ENCODE measurements at regions not wholly inside any gene's neighbourhood (a gene's known extent, or its start where the extent isn't known, plus 50 kb on each side); places are given as distances from the start of the nearest gene placed in this dataset.
A peak's percentile ranks its signal among the peaks of the same experiment; 100 is the strongest.

GRCh38 chr3:72113964-72114363, 329.0 kb upstream of the PROK2 start:
- 86 to 100% methylated on average over 1 of the region's 3 CpGs for whole genome bisulfite sequencing, 2 experiments (ENCODE audit: insufficient coverage in 2 of 2)
- H3K36me3 ChIP-seq (ENCODE audit: control insufficient read depth, insufficient read depth, low read length): no peaks in the 10 kb centered on the region

GRCh38 chr3:72113564-72113963, 328.6 kb upstream of the PROK2 start:
- H3K4me3 ChIP-seq (ENCODE audit: extremely low read depth, insufficient read depth, low read length, poor library complexity, severe bottlenecking): no peak overlapping the region
- no peaks in the 10 kb centered on the region for H3K9me3 ChIP-seq (ENCODE audit: control insufficient read depth, low read length)
- H3K27ac ChIP-seq (ENCODE audit: low read depth, low read length, severe bottlenecking): no peak overlapping the region
- H3K36me3 ChIP-seq (ENCODE audit: control insufficient read depth, insufficient read depth, low read length): no peaks in the 10 kb centered on the region
- WGBS, 2 experiments (ENCODE audit: insufficient coverage in 2 of 2): no CpG with 5 or more reads among the region's 1 CpG
- H3K4me1 ChIP-seq (ENCODE audit: control insufficient read depth, insufficient read depth, low read length, poor library complexity, severe bottlenecking): no peaks in the 10 kb centered on the region

More at GRCh38 chr3:72113964-72114363, 329.0 kb upstream of the PROK2 start:
- H3K9me3 ChIP-seq (ENCODE audit: control insufficient read depth, low read length): no peaks in the 10 kb centered on the region
- no peak overlapping the region for H3K27ac ChIP-seq (ENCODE audit: low read depth, low read length, severe bottlenecking)
- H3K4me3 ChIP-seq (ENCODE audit: extremely low read depth, insufficient read depth, low read length, poor library complexity, severe bottlenecking): no peak overlapping the region
- no peaks in the 10 kb centered on the region for H3K4me1 ChIP-seq (ENCODE audit: control insufficient read depth, insufficient read depth, low read length, poor library complexity, severe bottlenecking)

GRCh38 chr3:72112435-72112834, 327.5 kb upstream of the PROK2 start:
- no peaks in the 10 kb centered on the region for H3K36me3 ChIP-seq (ENCODE audit: control insufficient read depth, insufficient read depth, low read length)
- no peak overlapping the region for H3K4me3 ChIP-seq (ENCODE audit: extremely low read depth, insufficient read depth, low read length, poor library complexity, severe bottlenecking)
- 89 to 94% methylated on average over 2 of the region's 3 CpGs for WGBS, 2 experiments (ENCODE audit: insufficient coverage in 2 of 2)
- no peak overlapping the region for H3K27ac ChIP-seq (ENCODE audit: low read depth, low read length, severe bottlenecking)
- no peaks in the 10 kb centered on the region for H3K4me1 ChIP-seq (ENCODE audit: control insufficient read depth, insufficient read depth, low read length, poor library complexity, severe bottlenecking)
- H3K9me3 ChIP-seq (ENCODE audit: control insufficient read depth, low read length): no peaks in the 10 kb centered on the region

GRCh38 chr3:72111265-72112205, 326.6 kb upstream of the PROK2 start:
- H3K9me3 ChIP-seq (ENCODE audit: control insufficient read depth, low read length): no peaks in the 10 kb centered on the region
- no peak overlapping the region for H3K27ac ChIP-seq (ENCODE audit: low read depth, low read length, severe bottlenecking)
- H3K4me3 ChIP-seq (ENCODE audit: extremely low read depth, insufficient read depth, low read length, poor library complexity, severe bottlenecking): no peak overlapping the region
- H3K4me1 ChIP-seq (ENCODE audit: control insufficient read depth, insufficient read depth, low read length, poor library complexity, severe bottlenecking): no peaks in the 10 kb centered on the region
- no peaks in the 10 kb centered on the region for H3K36me3 ChIP-seq (ENCODE audit: control insufficient read depth, insufficient read depth, low read length)
- WGBS, 2 experiments (ENCODE audit: insufficient coverage in 2 of 2): 79 to 86% methylated on average over 3 to 5 of the region's 7 CpGs

GRCh38 chr3:72109327-72110259, 324.6 kb upstream of the PROK2 start:
- Histone ChIP-seq H3K36me3 (ENCODE audit: control insufficient read depth, insufficient read depth, low read length) (no peaks in the 10 kb centered on the region), H3K4me1 (ENCODE audit: control insufficient read depth, insufficient read depth, low read length, poor library complexity, severe bottlenecking) (no peaks in the 10 kb centered on the region), H3K27ac (ENCODE audit: low read depth, low read length, severe bottlenecking) (no peak overlapping the region), H3K4me3 (ENCODE audit: extremely low read depth, insufficient read depth, low read length, poor library complexity, severe bottlenecking) (no peak overlapping the region), H3K9me3 (ENCODE audit: control insufficient read depth, low read length) (no peaks in the 10 kb centered on the region)
- WGBS, 2 experiments (ENCODE audit: insufficient coverage in 2 of 2): 91 to 94% methylated on average over 11 to 12 of the region's 17 CpGs

- Histone ChIP-seq H3K4me1 (ENCODE audit: control insufficient read depth, insufficient read depth, low read length, poor library complexity, severe bottlenecking) (no peaks in the 10 kb centered on the region), H3K27ac (ENCODE audit: low read depth, low read length, severe bottlenecking) (no peak overlapping the region), H3K36me3 (ENCODE audit: control insufficient read depth, insufficient read depth, low read length) (no peaks in the 10 kb centered on the region), H3K4me3 (ENCODE audit: extremely low read depth, insufficient read depth, low read length, poor library complexity, severe bottlenecking) (no peak overlapping the region), H3K9me3 (ENCODE audit: control insufficient read depth, low read length) (no peaks in the 10 kb centered on the region)
- WGBS, 2 experiments (ENCODE audit: insufficient coverage in 2 of 2): 67 to 77% methylated on average over 5 to 6 of the region's 6 CpGs
Observed at GRCh38 chr3:72105306-72105705, 320.4 kb upstream of the PROK2 start.

- H3K27ac ChIP-seq (ENCODE audit: low read depth, low read length, severe bottlenecking): no peak overlapping the region
- H3K36me3 ChIP-seq (ENCODE audit: control insufficient read depth, insufficient read depth, low read length): no peaks in the 10 kb centered on the region
- H3K4me3 ChIP-seq (ENCODE audit: extremely low read depth, insufficient read depth, low read length, poor library complexity, severe bottlenecking): no peak overlapping the region
- peaks cover 3% of the 10 kb centered on the region for H3K4me1 ChIP-seq (ENCODE audit: control insufficient read depth, insufficient read depth, low read length, poor library complexity, severe bottlenecking)
- WGBS, 2 experiments (ENCODE audit: insufficient coverage in 2 of 2): 88 to 94% methylated on average over 5 of the region's 5 CpGs
- H3K9me3 ChIP-seq (ENCODE audit: control insufficient read depth, low read length): no peaks in the 10 kb centered on the region
Observed at GRCh38 chr3:72102112-72102616, 317.2 kb upstream of the PROK2 start.

- Histone ChIP-seq H3K4me1 (ENCODE audit: control insufficient read depth, insufficient read depth, low read length, poor library complexity, severe bottlenecking) (peaks cover 3% of the 10 kb centered on the region), H3K9me3 (ENCODE audit: control insufficient read depth, low read length) (no peaks in the 10 kb centered on the region), H3K27ac (ENCODE audit: low read depth, low read length, severe bottlenecking) (no peak overlapping the region), H3K36me3 (ENCODE audit: control insufficient read depth, insufficient read depth, low read length) (no peaks in the 10 kb centered on the region), H3K4me3 (ENCODE audit: extremely low read depth, insufficient read depth, low read length, poor library complexity, severe bottlenecking) (no peak overlapping the region)
- 78 to 100% methylated on average over 1 of the region's 6 CpGs for WGBS, 2 experiments (ENCODE audit: insufficient coverage in 2 of 2)
Observed at GRCh38 chr3:72101494-72101893, 316.5 kb upstream of the PROK2 start.

- H3K27ac ChIP-seq (ENCODE audit: low read depth, low read length, severe bottlenecking): no peak overlapping the region
- no peaks in the 10 kb centered on the region for H3K36me3 ChIP-seq (ENCODE audit: control insufficient read depth, insufficient read depth, low read length)
- H3K9me3 ChIP-seq (ENCODE audit: control insufficient read depth, low read length): no peaks in the 10 kb centered on the region
- peak overlapping the region; percentile 36 for H3K4me3 ChIP-seq (ENCODE audit: extremely low read depth, insufficient read depth, low read length, poor library complexity, severe bottlenecking)
- WGBS, 2 experiments (ENCODE audit: insufficient coverage in 2 of 2): 1 to 2% methylated on average over 9 to 21 of the region's 21 CpGs
- peaks cover 3% of the 10 kb centered on the region for H3K4me1 ChIP-seq (ENCODE audit: control insufficient read depth, insufficient read depth, low read length, poor library complexity, severe bottlenecking)
Observed at GRCh38 chr3:72100601-72101187, 315.7 kb upstream of the PROK2 start.

GRCh38 chr3:72100080-72100511, 315.1 kb upstream of the PROK2 start:
- no peaks in the 10 kb centered on the region for H3K36me3 ChIP-seq (ENCODE audit: control insufficient read depth, insufficient read depth, low read length)
- H3K4me3 ChIP-seq (ENCODE audit: extremely low read depth, insufficient read depth, low read length, poor library complexity, severe bottlenecking): peak overlapping the region; percentile 36
- H3K9me3 ChIP-seq (ENCODE audit: control insufficient read depth, low read length): no peaks in the 10 kb centered on the region
- peaks cover 3% of the 10 kb centered on the region for H3K4me1 ChIP-seq (ENCODE audit: control insufficient read depth, insufficient read depth, low read length, poor library complexity, severe bottlenecking)
- 13 to 15% methylated on average over 4 to 10 of the region's 17 CpGs for WGBS, 2 experiments (ENCODE audit: insufficient coverage in 2 of 2)
- no peak overlapping the region for H3K27ac ChIP-seq (ENCODE audit: low read depth, low read length, severe bottlenecking)
